ENCODE measurements at regions not wholly inside any gene's neighbourhood (a gene's known extent, or its start where the extent isn't known, plus 50 kb on each side); places are given as distances from the start of the nearest gene placed in this dataset.

DNA sequence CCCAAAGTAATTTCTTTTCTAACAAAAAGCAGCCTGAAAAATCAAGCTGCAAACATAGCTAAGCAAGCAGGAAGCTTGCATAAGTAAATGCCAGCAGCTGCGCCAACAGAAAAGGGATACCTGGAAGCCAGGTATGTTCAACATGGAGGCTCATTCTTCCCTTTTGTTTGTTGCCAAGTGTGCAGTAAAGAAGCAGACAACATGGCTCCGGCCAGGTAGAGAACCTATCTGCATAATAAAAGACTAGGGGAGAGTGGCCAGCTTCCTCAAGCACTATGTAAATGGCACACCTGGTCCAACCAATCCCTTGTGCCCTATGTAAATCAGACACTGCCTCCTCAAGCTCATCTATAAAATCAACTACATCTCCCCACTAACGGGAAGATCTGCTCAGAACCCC, 1407.0 kb downstream of the CDH11 start:
- Histone ChIP-seq H3K27ac (ENCODE audit: low read length) (no peak overlapping the region), H3K4me3 (ENCODE audit: low read depth in 2 of 2, low read length in 2 of 2) (no peak overlapping the region), H3K27me3 (ENCODE audit: control insufficient read depth, insufficient read depth, low read length) (no peaks in the 10 kb centered on the region), H3K9me3 (ENCODE audit: control insufficient read depth, insufficient read depth, low read depth, low read length) (no peaks in the 10 kb centered on the region), H3K4me1 (ENCODE audit: control insufficient read depth, insufficient read depth, low read length) (no peaks in the 10 kb centered on the region), H3K36me3 (ENCODE audit: control insufficient read depth, insufficient read depth, low read length) (no peaks in the 10 kb centered on the region)
- TF ChIP-seq TCF7L2 (IDR thresholded peaks at IDR 0.05; ENCODE audit: low read depth, low read length) (no peak), CTCF (IDR thresholded peaks at IDR 0.05) (no peak), REST (IDR thresholded peaks at IDR 0.05; ENCODE audit: insufficient read depth in 1 of 2, low read depth in 2 of 2, low read length in 1 of 2) (no peak), POLR2AphosphoS5 (IDR thresholded peaks at IDR 0.05; ENCODE audit: low read depth, low read length) (no peak), SIN3A (IDR thresholded peaks at IDR 0.05; ENCODE audit: borderline replicate concordance, insufficient read depth, low read depth, low read length) (no peak)
- POLR2A ChIA-PET = no interaction called here
- in situ Hi-C loops (cut with HindIII; ENCODE audit: low pct_unique_long_range_greater_than_20kb, low sequenced_read_pairs) (no loop called here), intact Hi-C loops (cut with micrococcal nuclease; ENCODE audit: unreplicated experiment) (no loop called here)
- no TSS peak for BruUV-seq (replicated peaks)
- DNase-seq (ENCODE audit: low read depth, low spot score) = no peak
- no peak for ATAC-seq
- CTCF ChIA-PET = no interaction called here

- DNase-seq (ENCODE audit: low read depth, low spot score) = no peak
These were observed 1409.1 kb downstream of the CDH11 start for GRCh38 chr16:63712725-63713124.

More at GRCh38 chr16:63712725-63713124, 1409.1 kb downstream of the CDH11 start:
- no peaks in the 10 kb centered on the region for H3K27me3 ChIP-seq (ENCODE audit: control insufficient read depth, insufficient read depth, low read length)
- TF ChIP-seq CTCF (IDR thresholded peaks at IDR 0.05) (no peak), SIN3A (IDR thresholded peaks at IDR 0.05; ENCODE audit: borderline replicate concordance, insufficient read depth, low read depth, low read length) (no peak), POLR2AphosphoS5 (IDR thresholded peaks at IDR 0.05; ENCODE audit: low read depth, low read length) (no peak), TCF7L2 (IDR thresholded peaks at IDR 0.05; ENCODE audit: low read depth, low read length) (no peak), REST (IDR thresholded peaks at IDR 0.05; ENCODE audit: insufficient read depth in 1 of 2, low read depth in 2 of 2, low read length in 1 of 2) (no peak)
- H3K4me1 ChIP-seq (ENCODE audit: control insufficient read depth, insufficient read depth, low read length) = no peaks in the 10 kb centered on the region
- no peaks in the 10 kb centered on the region for H3K36me3 ChIP-seq (ENCODE audit: control insufficient read depth, insufficient read depth, low read length)
- ChIA-PET POLR2A (no interaction called here), CTCF (no interaction called here)
- no peak overlapping the region for H3K27ac ChIP-seq (ENCODE audit: low read length)
- no TSS peak for BruUV-seq (replicated peaks)
- intact Hi-C loops (cut with micrococcal nuclease; ENCODE audit: unreplicated experiment) = no loop called here
- H3K9me3 ChIP-seq (ENCODE audit: control insufficient read depth, insufficient read depth, low read depth, low read length) = no peaks in the 10 kb centered on the region
- ATAC-seq = no peak
- no peak overlapping the region for H3K4me3 ChIP-seq (ENCODE audit: low read depth in 2 of 2, low read length in 2 of 2)
- in situ Hi-C loops (cut with HindIII; ENCODE audit: low pct_unique_long_range_greater_than_20kb, low sequenced_read_pairs) = no loop called here
